ENCODE measurements at regions not wholly inside any gene's neighbourhood (a gene's known extent, or its start where the extent isn't known, plus 50 kb on each side); places are given as distances from the start of the nearest gene placed in this dataset.

- DNase-seq (no peak), ATAC-seq (ENCODE audit: low read depth) (no peak)
- ChIA-PET POLR2A (interaction anchor here (1.4 kb wide), 2 partner anchors 61 to 160 kb away, joined by 4 to 6 read pairs; partner anchors contain the start of genes DUSP22 and IRF4), CTCF (no interaction called here)
- H3K4me1 Mint-ChIP-seq = peaks cover 64% of the 10 kb centered on the region
- intact Hi-C loops (cut with micrococcal nuclease) = no loop called here
- H3K36me3 Mint-ChIP-seq (ENCODE audit: low read depth) = no peaks in the 10 kb centered on the region
- H3K9me3 Mint-ChIP-seq = no peaks in the 10 kb centered on the region
- no peak overlapping the region for H3K27ac Mint-ChIP-seq
- TF ChIP-seq, protein P1, sequence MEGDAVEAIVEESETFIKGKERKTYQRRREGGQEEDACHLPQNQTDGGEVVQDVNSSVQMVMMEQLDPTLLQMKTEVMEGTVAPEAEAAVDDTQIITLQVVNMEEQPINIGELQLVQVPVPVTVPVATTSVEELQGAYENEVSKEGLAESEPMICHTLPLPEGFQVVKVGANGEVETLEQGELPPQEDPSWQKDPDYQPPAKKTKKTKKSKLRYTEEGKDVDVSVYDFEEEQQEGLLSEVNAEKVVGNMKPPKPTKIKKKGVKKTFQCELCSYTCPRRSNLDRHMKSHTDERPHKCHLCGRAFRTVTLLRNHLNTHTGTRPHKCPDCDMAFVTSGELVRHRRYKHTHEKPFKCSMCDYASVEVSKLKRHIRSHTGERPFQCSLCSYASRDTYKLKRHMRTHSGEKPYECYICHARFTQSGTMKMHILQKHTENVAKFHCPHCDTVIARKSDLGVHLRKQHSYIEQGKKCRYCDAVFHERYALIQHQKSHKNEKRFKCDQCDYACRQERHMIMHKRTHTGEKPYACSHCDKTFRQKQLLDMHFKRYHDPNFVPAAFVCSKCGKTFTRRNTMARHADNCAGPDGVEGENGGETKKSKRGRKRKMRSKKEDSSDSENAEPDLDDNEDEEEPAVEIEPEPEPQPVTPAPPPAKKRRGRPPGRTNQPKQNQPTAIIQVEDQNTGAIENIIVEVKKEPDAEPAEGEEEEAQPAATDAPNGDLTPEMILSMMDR (IDR thresholded peaks at IDR 0.05) = no peak
- no peaks in the 10 kb centered on the region for H3K27me3 Mint-ChIP-seq
- H3K4me3 Mint-ChIP-seq = no peak overlapping the region
These were observed 60.5 kb upstream of the DUSP22 start for GRCh38 chr6:231779-232178.

- H3K27me3 Mint-ChIP-seq = no peaks in the 10 kb centered on the region
- peaks cover 54% of the 10 kb centered on the region for H3K4me1 Mint-ChIP-seq
- H3K4me3 Mint-ChIP-seq = no peak overlapping the region
- intact Hi-C loops (cut with micrococcal nuclease) = no loop called here
- ATAC-seq (ENCODE audit: low read depth) (no peak), DNase-seq (no peak)
- POLR2A ChIA-PET = interaction anchor here (0.7 to 1.4 kb wide), 4 partner anchors 11 to 159 kb away, joined by 3 to 6 read pairs (median 4); partner anchors contain the start of genes DUSP22 and IRF4
- CTCF ChIA-PET = no interaction called here
- no peaks in the 10 kb centered on the region for H3K9me3 Mint-ChIP-seq
- TF ChIP-seq, protein P1 (IDR thresholded peaks at IDR 0.05) = no peak
- H3K36me3 Mint-ChIP-seq (ENCODE audit: low read depth) = no peaks in the 10 kb centered on the region
- H3K27ac Mint-ChIP-seq = no peak overlapping the region
These were observed 59.2 kb upstream of the DUSP22 start for GRCh38 chr6:232982-233640.

DNA sequence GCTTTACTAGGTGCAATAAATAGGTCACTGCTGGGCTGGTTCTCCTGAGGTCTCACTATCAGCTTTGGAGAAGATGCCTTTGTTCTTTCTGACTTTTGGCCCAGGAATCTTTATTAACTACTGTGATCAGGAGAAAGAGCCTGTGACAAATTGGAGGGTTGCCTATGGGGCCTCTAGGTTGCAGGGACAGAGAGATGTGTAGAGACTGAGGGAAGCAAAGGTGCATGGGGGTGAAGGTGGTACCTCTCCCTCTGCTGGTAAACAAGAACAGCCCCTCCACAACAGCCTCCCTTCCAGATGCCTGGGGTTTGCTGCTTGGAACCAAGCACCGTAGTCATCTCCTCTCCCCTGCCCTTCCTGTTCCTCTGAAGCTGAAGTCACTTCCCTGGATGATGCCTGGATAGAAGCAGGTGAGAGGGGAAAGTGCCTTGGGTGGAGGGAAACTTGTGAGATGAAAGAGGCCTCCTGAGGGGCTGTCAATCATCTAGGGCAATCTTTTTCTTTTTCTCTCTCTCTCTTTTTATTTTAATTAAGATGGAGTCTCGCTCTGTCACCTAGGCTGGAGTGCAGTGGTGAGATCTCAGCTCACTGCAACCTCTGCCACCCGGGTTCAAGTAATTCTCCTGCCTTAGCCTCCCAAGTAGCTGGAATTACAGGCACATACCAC lies 57.4 kb upstream of the DUSP22 start:
- no peak for DNase-seq
- H3K27me3 Mint-ChIP-seq = no peaks in the 10 kb centered on the region
- no peak for ATAC-seq (ENCODE audit: low read depth)
- intact Hi-C loops (cut with micrococcal nuclease) = no loop called here
- H3K4me3 Mint-ChIP-seq = no peak overlapping the region
- ChIA-PET CTCF (no interaction called here), POLR2A (interaction anchor here (1.0 to 1.3 kb wide), 2 partner anchors 12 to 52 kb away, joined by 3 read pairs; no protein-coding TSS in a partner anchor)
- TF ChIP-seq, protein P1 (IDR thresholded peaks at IDR 0.05) = no peak
- peaks cover 39% of the 10 kb centered on the region for H3K4me1 Mint-ChIP-seq
- H3K27ac Mint-ChIP-seq = peak overlapping the region; percentile 83
- no peaks in the 10 kb centered on the region for H3K9me3 Mint-ChIP-seq
- H3K36me3 Mint-ChIP-seq (ENCODE audit: low read depth) = no peaks in the 10 kb centered on the region

DNA sequence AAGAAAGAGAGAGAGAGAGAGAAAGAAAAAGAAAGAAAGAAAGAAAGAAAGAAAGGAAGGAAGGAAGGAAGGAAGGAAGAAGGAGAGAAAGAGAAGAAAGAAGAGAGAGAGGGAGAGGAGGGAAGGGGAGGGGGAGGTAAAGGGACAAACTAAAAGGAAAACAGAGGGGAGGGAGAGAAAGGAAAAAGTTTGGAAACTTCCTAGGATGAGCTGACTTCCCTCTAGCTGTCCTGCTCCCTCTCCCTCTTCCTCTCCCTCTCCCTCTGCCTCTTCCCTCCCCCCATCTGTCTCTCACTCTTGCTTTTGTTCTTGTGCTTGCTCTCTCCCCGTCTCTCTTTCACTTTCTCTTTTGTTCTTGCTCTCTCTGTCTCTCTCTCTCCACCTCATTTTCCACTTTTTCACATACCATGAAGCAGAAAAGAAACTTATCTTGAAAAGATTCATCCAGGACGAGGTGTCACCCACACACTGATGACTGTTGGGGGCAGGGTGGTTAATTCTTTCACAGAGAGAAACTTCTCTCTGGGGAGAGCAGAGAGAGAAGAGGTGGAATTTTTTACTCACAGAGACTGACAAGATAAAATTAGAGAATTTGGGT lies 56.4 kb upstream of the DUSP22 start:
- Mint-ChIP-seq H3K4me1 (peaks cover 32% of the 10 kb centered on the region), H3K27me3 (no peaks in the 10 kb centered on the region), H3K9me3 (no peaks in the 10 kb centered on the region), H3K27ac (peak overlapping the region; percentile 83), H3K4me3 (peak overlapping the region; percentile 66), H3K36me3 (ENCODE audit: low read depth) (no peaks in the 10 kb centered on the region)
- CTCF ChIA-PET = no interaction called here
- intact Hi-C loops (cut with micrococcal nuclease) = loop anchor here (1.0 kb wide), 2 partner anchors 9 to 55 kb away; no protein-coding TSS in a partner anchor
- DNase-seq (no peak), ATAC-seq (ENCODE audit: low read depth) (peak; percentile 86)
- POLR2A ChIA-PET = interaction anchor here (1.0 to 1.7 kb wide), 4 partner anchors 9 to 52 kb away, joined by 3 to 4 read pairs (median 4); no protein-coding TSS in a partner anchor
- TF ChIP-seq, protein P1 (IDR thresholded peaks at IDR 0.05) = no peak

GRCh38 chr6:236519-236918 lies 55.8 kb upstream of the DUSP22 start:
- DNase-seq = no peak
- intact Hi-C loops (cut with micrococcal nuclease) = loop anchor here (1.0 kb wide), 2 partner anchors 9 to 55 kb away; no protein-coding TSS in a partner anchor
- CTCF ChIA-PET = no interaction called here
- Mint-ChIP-seq H3K4me3 (no peak overlapping the region), H3K27me3 (no peaks in the 10 kb centered on the region), H3K36me3 (ENCODE audit: low read depth) (no peaks in the 10 kb centered on the region), H3K4me1 (peaks cover 32% of the 10 kb centered on the region), H3K9me3 (no peaks in the 10 kb centered on the region), H3K27ac (peak overlapping the region; percentile 83)
- no peak for ATAC-seq (ENCODE audit: low read depth)
- POLR2A ChIA-PET = interaction anchor here (1.0 to 1.7 kb wide), 4 partner anchors 9 to 53 kb away, joined by 3 to 4 read pairs (median 4); no protein-coding TSS in a partner anchor
- TF ChIP-seq, protein P1 (IDR thresholded peaks at IDR 0.05) = no peak
